ENCODE measurements at regions not wholly inside any gene's neighbourhood (a gene's known extent, or its start where the extent isn't known, plus 50 kb on each side); places are given as distances from the start of the nearest gene placed in this dataset.

DNA sequence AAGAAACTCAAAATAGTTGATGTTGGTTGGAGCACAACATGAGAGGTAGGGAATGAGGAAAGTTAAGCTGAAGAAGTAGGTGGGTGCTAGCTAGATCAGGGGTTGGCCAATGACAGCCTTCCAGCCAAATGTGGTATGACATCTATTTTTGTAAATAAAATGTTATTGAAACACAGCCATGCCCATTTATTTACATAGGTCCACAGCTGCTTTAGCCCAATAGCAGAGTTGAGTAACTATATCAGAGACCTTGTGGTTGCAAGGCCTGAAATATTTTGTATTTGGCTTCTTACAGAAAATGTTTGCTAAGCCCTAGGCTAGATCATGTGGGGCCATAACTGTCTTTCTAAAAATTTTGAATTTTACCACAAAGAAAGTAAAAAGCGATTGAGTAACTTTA, 234.9 kb upstream of the CTSO start:
- Histone ChIP-seq H3K27ac (no peak overlapping the region), H3K4me2 (no peak overlapping the region), H3K4me1 (replicated peaks; ENCODE audit: insufficient read depth) (no peaks in the 10 kb centered on the region), H3K27me3 (ENCODE audit: insufficient read depth, low read depth) (no peaks in the 10 kb centered on the region), H3K79me2 (ENCODE audit: low read depth) (no peaks in the 10 kb centered on the region), H3K4me3 (no peak overlapping the region), H3K9me3 (ENCODE audit: insufficient read depth, low read depth) (no peaks in the 10 kb centered on the region), H4K20me1 (ENCODE audit: insufficient read depth) (no peaks in the 10 kb centered on the region), H3K36me3 (ENCODE audit: low read depth) (no peaks in the 10 kb centered on the region), H2AFZ (no peak overlapping the region), H3K9me2 (ENCODE audit: insufficient read depth) (no peaks in the 10 kb centered on the region), H3F3A (ENCODE audit: insufficient read depth, low read depth) (no peaks in the 10 kb centered on the region)
- DNase-seq, result no peak
- CTCF ChIA-PET, result interaction anchor here (0.6 kb wide), 1 partner anchor 11 kb away, joined by 5 read pairs; no protein-coding TSS in a partner anchor
- POLR2A ChIA-PET (ENCODE audit: unreplicated experiment), result no interaction called here
- no TSS peak for BruUV-seq (replicated peaks)
- TF ChIP-seq EZH2 (IDR thresholded peaks at IDR 0.05; ENCODE audit: low read depth), result no peak
- TF ChIP-seq, protein P1, sequence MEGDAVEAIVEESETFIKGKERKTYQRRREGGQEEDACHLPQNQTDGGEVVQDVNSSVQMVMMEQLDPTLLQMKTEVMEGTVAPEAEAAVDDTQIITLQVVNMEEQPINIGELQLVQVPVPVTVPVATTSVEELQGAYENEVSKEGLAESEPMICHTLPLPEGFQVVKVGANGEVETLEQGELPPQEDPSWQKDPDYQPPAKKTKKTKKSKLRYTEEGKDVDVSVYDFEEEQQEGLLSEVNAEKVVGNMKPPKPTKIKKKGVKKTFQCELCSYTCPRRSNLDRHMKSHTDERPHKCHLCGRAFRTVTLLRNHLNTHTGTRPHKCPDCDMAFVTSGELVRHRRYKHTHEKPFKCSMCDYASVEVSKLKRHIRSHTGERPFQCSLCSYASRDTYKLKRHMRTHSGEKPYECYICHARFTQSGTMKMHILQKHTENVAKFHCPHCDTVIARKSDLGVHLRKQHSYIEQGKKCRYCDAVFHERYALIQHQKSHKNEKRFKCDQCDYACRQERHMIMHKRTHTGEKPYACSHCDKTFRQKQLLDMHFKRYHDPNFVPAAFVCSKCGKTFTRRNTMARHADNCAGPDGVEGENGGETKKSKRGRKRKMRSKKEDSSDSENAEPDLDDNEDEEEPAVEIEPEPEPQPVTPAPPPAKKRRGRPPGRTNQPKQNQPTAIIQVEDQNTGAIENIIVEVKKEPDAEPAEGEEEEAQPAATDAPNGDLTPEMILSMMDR (conservative IDR thresholded peaks at IDR 0.05), result no peak
- intact Hi-C loops (cut with micrococcal nuclease; ENCODE audit: unreplicated experiment), result no loop called here

DNA sequence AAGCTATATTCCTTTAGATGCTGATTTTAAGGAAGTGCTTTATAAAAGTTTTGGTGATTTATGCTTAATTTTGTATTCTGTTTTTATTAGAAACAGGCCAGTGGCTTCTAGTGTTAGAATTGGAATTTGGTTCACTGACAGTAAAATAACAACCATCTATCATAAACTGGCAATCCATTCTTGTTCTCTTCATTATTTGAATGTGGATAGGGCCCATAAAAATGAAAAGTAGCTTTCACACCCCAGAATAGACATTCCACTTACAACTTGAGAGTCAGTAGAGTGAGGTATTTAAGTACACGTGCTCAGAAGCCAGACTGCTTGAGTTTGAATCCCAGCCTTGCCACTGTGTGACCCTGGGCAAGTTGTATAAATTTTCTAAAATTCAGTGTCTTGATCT, 232.4 kb upstream of the CTSO start:
- H4K20me1 ChIP-seq (ENCODE audit: insufficient read depth), result no peaks in the 10 kb centered on the region
- intact Hi-C loops (cut with micrococcal nuclease; ENCODE audit: unreplicated experiment), result no loop called here
- ChIA-PET POLR2A (ENCODE audit: unreplicated experiment) (no interaction called here), CTCF (no interaction called here)
- no peaks in the 10 kb centered on the region for H3K9me3 ChIP-seq (ENCODE audit: insufficient read depth, low read depth)
- H3K79me2 ChIP-seq (ENCODE audit: low read depth), result no peaks in the 10 kb centered on the region
- H3K4me2 ChIP-seq, result no peak overlapping the region
- BruUV-seq (replicated peaks), result no TSS peak
- H3K27ac ChIP-seq, result no peak overlapping the region
- no peak for DNase-seq
- TF ChIP-seq EZH2 (IDR thresholded peaks at IDR 0.05; ENCODE audit: low read depth), result no peak
- TF ChIP-seq, protein P1 (conservative IDR thresholded peaks at IDR 0.05), result no peak
- no peaks in the 10 kb centered on the region for H3K36me3 ChIP-seq (ENCODE audit: low read depth)
- H3K4me3 ChIP-seq, result no peak overlapping the region
- no peaks in the 10 kb centered on the region for H3K4me1 ChIP-seq (replicated peaks; ENCODE audit: insufficient read depth)
- no peak overlapping the region for H2AFZ ChIP-seq
- H3K27me3 ChIP-seq (ENCODE audit: insufficient read depth, low read depth), result no peaks in the 10 kb centered on the region
- no peaks in the 10 kb centered on the region for H3F3A ChIP-seq (ENCODE audit: insufficient read depth, low read depth)
- no peaks in the 10 kb centered on the region for H3K9me2 ChIP-seq (ENCODE audit: insufficient read depth)

DNA sequence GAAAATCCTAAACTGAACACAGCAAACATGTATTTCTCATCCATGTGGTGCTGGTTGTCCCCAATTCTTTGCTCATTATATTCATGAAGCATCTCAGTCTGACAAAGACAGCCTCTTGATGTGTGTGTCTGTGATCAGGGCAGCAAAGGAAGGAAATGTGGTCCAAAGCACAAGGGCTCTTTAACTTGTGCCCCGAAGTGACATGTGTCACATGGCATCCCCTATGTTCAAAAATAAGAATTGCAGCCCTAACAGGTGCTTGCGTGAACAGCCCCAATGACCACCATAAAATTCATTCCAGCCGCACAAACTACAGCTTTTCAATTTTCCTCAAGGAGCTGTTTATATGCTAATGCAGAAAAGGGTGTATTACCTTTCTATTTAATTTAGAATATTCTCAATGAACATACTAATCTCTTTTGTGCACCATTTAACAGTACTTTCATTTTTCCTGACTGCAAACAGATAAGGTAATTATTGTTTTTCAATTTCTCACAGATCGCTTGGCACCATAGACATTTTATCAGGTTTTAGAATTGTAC, 231.9 kb upstream of the CTSO start:
- no peak overlapping the region for H3K4me3 ChIP-seq
- no peaks in the 10 kb centered on the region for H3K4me1 ChIP-seq (replicated peaks; ENCODE audit: insufficient read depth)
- H3K27me3 ChIP-seq (ENCODE audit: insufficient read depth, low read depth), result no peaks in the 10 kb centered on the region
- no peaks in the 10 kb centered on the region for H3F3A ChIP-seq (ENCODE audit: insufficient read depth, low read depth)
- intact Hi-C loops (cut with micrococcal nuclease; ENCODE audit: unreplicated experiment), result no loop called here
- POLR2A ChIA-PET (ENCODE audit: unreplicated experiment), result no interaction called here
- no peak overlapping the region for H3K4me2 ChIP-seq
- H3K9me2 ChIP-seq (ENCODE audit: insufficient read depth), result no peaks in the 10 kb centered on the region
- no peaks in the 10 kb centered on the region for H3K9me3 ChIP-seq (ENCODE audit: insufficient read depth, low read depth)
- TF ChIP-seq, protein P1 (conservative IDR thresholded peaks at IDR 0.05), result no peak
- no peak for TF ChIP-seq EZH2 (IDR thresholded peaks at IDR 0.05; ENCODE audit: low read depth)
- H3K79me2 ChIP-seq (ENCODE audit: low read depth), result no peaks in the 10 kb centered on the region
- H3K36me3 ChIP-seq (ENCODE audit: low read depth), result no peaks in the 10 kb centered on the region
- no peak for DNase-seq
- no peaks in the 10 kb centered on the region for H4K20me1 ChIP-seq (ENCODE audit: insufficient read depth)
- H2AFZ ChIP-seq, result no peak overlapping the region
- CTCF ChIA-PET, result no interaction called here
- H3K27ac ChIP-seq, result no peak overlapping the region
- BruUV-seq (replicated peaks), result no TSS peak
